ENCODE measurements at regions not wholly inside any gene's neighbourhood (a gene's known extent, or its start where the extent isn't known, plus 50 kb on each side); places are given as distances from the start of the nearest gene placed in this dataset.
"Not testable (repeated sequence)": the region's sequence is repeated elsewhere in the genome, so short reads cannot be mapped to it uniquely, and the experiment has no call there.

- Histone ChIP-seq H3K4me3 (no peak overlapping the region), H3K9me3 (no peaks in the 10 kb centered on the region), H3K27ac (no peak overlapping the region), H3K36me3 (no peaks in the 10 kb centered on the region), H3K27me3 (no peaks in the 10 kb centered on the region), H3K4me1 (no peaks in the 10 kb centered on the region)
- intact Hi-C loops (cut with DNase I): no loop called here
- ATAC-seq (no peak), DNase-seq (no peak)
- 92 to 96% methylated on average over 2 of the region's 2 CpGs for WGBS, 2 donors
- no peak for TF ChIP-seq CTCF (IDR thresholded peaks at IDR 0.05)
Measured at GRCh38 chr9:87040410-87041009, 93.2 kb upstream of the GAS1 start.

- H3K4me1 ChIP-seq; DNase-seq; H3K27me3 ChIP-seq; H3K4me3 ChIP-seq; intact Hi-C loops (cut with DNase I); H3K36me3 ChIP-seq; ATAC-seq; H3K9me3 ChIP-seq; H3K27ac ChIP-seq: not testable (repeated sequence)
- WGBS, 2 donors: 90% methylated on average over 26 to 27 of the region's 29 CpGs
Measured at GRCh38 chr9:87041553-87042235, 94.4 kb upstream of the GAS1 start.

- H3K27me3 ChIP-seq; intact Hi-C loops (cut with DNase I); ATAC-seq; H3K4me3 ChIP-seq; H3K27ac ChIP-seq; H3K4me1 ChIP-seq; H3K36me3 ChIP-seq; DNase-seq: not testable (repeated sequence)
- peaks cover 0 to 23% (median 12%) of the 10 kb centered on the region in 11 donors for H3K9me3 ChIP-seq
- WGBS, 2 donors: 65 to 78% methylated on average over 2 of the region's 2 CpGs
Measured at GRCh38 chr9:87049929-87050608, 102.8 kb upstream of the GAS1 start.

GRCh38 chr9:87054999-87055686 lies 107.8 kb upstream of the GAS1 start:
- Histone ChIP-seq H3K27me3 (peaks cover 0 to 3% (median 0%) of the 10 kb centered on the region in 7 donors), H3K4me1 (no peaks in the 10 kb centered on the region), H3K4me3 (no peak overlapping the region), H3K36me3 (no peaks in the 10 kb centered on the region), H3K27ac (no peak overlapping the region), H3K9me3 (peaks cover 0 to under 1% (median 0%) of the 10 kb centered on the region in 11 donors)
- ATAC-seq (no peak), DNase-seq (no peak)
- intact Hi-C loops (cut with DNase I): no loop called here
- 72 to 74% methylated on average over 2 of the region's 2 CpGs for WGBS, 2 donors
- no peak for TF ChIP-seq CTCF (IDR thresholded peaks at IDR 0.05)

GRCh38 chr9:87059772-87060171 lies 112.5 kb upstream of the GAS1 start:
- Histone ChIP-seq H3K36me3 (no peaks in the 10 kb centered on the region), H3K27me3 (peaks cover 0 to 19% (median 0%) of the 10 kb centered on the region in 7 donors), H3K27ac (no peak overlapping the region), H3K9me3 (no peaks in the 10 kb centered on the region), H3K4me3 (no peak overlapping the region), H3K4me1 (peaks cover 0 to 4% (median 0%) of the 10 kb centered on the region in 9 donors)
- no peak for TF ChIP-seq CTCF (IDR thresholded peaks at IDR 0.05)
- DNase-seq (no peak), ATAC-seq (no peak)
- intact Hi-C loops (cut with DNase I): no loop called here
- 89 to 91% methylated on average over 2 of the region's 2 CpGs for WGBS, 2 donors
